ENCODE measurements at regions not wholly inside any gene's neighbourhood (a gene's known extent, or its start where the extent isn't known, plus 50 kb on each side); places are given as distances from the start of the nearest gene placed in this dataset.

- WGBS, result 51% methylated on average over 6 of the region's 6 CpGs
- no peak for TF ChIP-seq CTCF (IDR thresholded peaks at IDR 0.05)
- no peak for TF ChIP-seq POLR2A (IDR thresholded peaks at IDR 0.05)
- TF ChIP-seq POLR2AphosphoS5 (IDR thresholded peaks at IDR 0.05), result no peak
- TF ChIP-seq EP300 (IDR thresholded peaks at IDR 0.05), result no peak
These were observed 316.5 kb downstream of the DIRAS2 start for GRCh38 chr9:90325913-90326653.

GRCh38 chr9:90330231-90330630, 312.4 kb downstream of the DIRAS2 start:
- Histone ChIP-seq H3K4me1 (no peaks in the 10 kb centered on the region), H3K36me3 (no peaks in the 10 kb centered on the region), H3K9me3 (no peaks in the 10 kb centered on the region), H3K27me3 (peaks cover 5% of the 10 kb centered on the region), H3K4me3 (no peak overlapping the region), H3K27ac (no peak overlapping the region)
- no peak for DNase-seq (ENCODE audit: low spot score in 2 of 2)
- 81% methylated on average over 3 of the region's 3 CpGs for WGBS
- TF ChIP-seq POLR2A (IDR thresholded peaks at IDR 0.05) (no peak), POLR2AphosphoS5 (IDR thresholded peaks at IDR 0.05) (no peak), CTCF (IDR thresholded peaks at IDR 0.05) (no peak), EP300 (IDR thresholded peaks at IDR 0.05) (no peak)

More at GRCh38 chr9:90325913-90326653, 316.5 kb downstream of the DIRAS2 start:
- no peaks in the 10 kb centered on the region for H3K4me1 ChIP-seq
- no peak overlapping the region for H3K4me3 ChIP-seq
- H3K36me3 ChIP-seq, result no peaks in the 10 kb centered on the region
- no peak for DNase-seq (ENCODE audit: low spot score in 2 of 2)
- no peaks in the 10 kb centered on the region for H3K27me3 ChIP-seq
- no peak overlapping the region for H3K27ac ChIP-seq
- H3K9me3 ChIP-seq, result no peaks in the 10 kb centered on the region

GRCh38 chr9:90331826-90332575, 310.6 kb downstream of the DIRAS2 start:
- H3K36me3 ChIP-seq, result no peaks in the 10 kb centered on the region
- no peak for DNase-seq (ENCODE audit: low spot score in 2 of 2)
- TF ChIP-seq POLR2AphosphoS5 (IDR thresholded peaks at IDR 0.05) (no peak), EP300 (IDR thresholded peaks at IDR 0.05) (no peak), POLR2A (IDR thresholded peaks at IDR 0.05) (no peak), CTCF (IDR thresholded peaks at IDR 0.05) (no peak)
- WGBS, result 65% methylated on average over 8 of the region's 8 CpGs
- no peak overlapping the region for H3K4me3 ChIP-seq
- no peaks in the 10 kb centered on the region for H3K4me1 ChIP-seq
- H3K27me3 ChIP-seq, result peaks cover 5% of the 10 kb centered on the region
- no peaks in the 10 kb centered on the region for H3K9me3 ChIP-seq
- H3K27ac ChIP-seq, result no peak overlapping the region

GRCh38 chr9:90333226-90333625, 309.4 kb downstream of the DIRAS2 start:
- peaks cover 5% of the 10 kb centered on the region for H3K27me3 ChIP-seq
- TF ChIP-seq EP300 (IDR thresholded peaks at IDR 0.05), result no peak
- TF ChIP-seq POLR2AphosphoS5 (IDR thresholded peaks at IDR 0.05), result no peak
- no peak for TF ChIP-seq POLR2A (IDR thresholded peaks at IDR 0.05)
- TF ChIP-seq CTCF (IDR thresholded peaks at IDR 0.05), result no peak
- no peak for DNase-seq (ENCODE audit: low spot score in 2 of 2)
- H3K4me1 ChIP-seq, result no peaks in the 10 kb centered on the region
- 53% methylated on average over 2 of the region's 2 CpGs for WGBS
- H3K36me3 ChIP-seq, result no peaks in the 10 kb centered on the region
- no peak overlapping the region for H3K4me3 ChIP-seq
- no peak overlapping the region for H3K27ac ChIP-seq
- no peaks in the 10 kb centered on the region for H3K9me3 ChIP-seq

GRCh38 chr9:90340421-90340820, 302.2 kb downstream of the DIRAS2 start:
- Histone ChIP-seq H3K36me3 (no peaks in the 10 kb centered on the region), H3K27me3 (no peaks in the 10 kb centered on the region), H3K4me3 (no peak overlapping the region), H3K4me1 (no peaks in the 10 kb centered on the region), H3K9me3 (no peaks in the 10 kb centered on the region), H3K27ac (no peak overlapping the region)
- no peak for TF ChIP-seq POLR2AphosphoS5 (IDR thresholded peaks at IDR 0.05)
- no peak for DNase-seq (ENCODE audit: low spot score in 2 of 2)

Measured in suprapubic skin (tissue), 4 donors.